Endothelial cell of umbilical vein (primary cell): ENCODE measurements at regions not wholly inside any gene's neighbourhood (a gene's known extent, or its start where the extent isn't known, plus 50 kb on each side); places are given as distances from the start of the nearest gene placed in this dataset.

Experiments used
- BruUV-seq: library from RNA; stranded (reverse); fragments of 400-500 nt; replicated peaks from 2 replicates; lab custom pipeline; 2021; lab: Mats Ljungman, UMichigan
- CTCF ChIA-PET: fragments of 300-600, 350-600 bp; sonication (Branson Sonifier 250); formaldehyde crosslinking; loops from one replicate; lab custom pipeline; 2021; ENCODE audit warnings: antibody characterized with exemption, inconsistent platforms; lab: Charles Lee
- POLR2A ChIA-PET: fragments of 300-600, 350-600 bp; sonication (Branson Sonifier 250); formaldehyde crosslinking; loops from one replicate; lab custom pipeline; 2021; ENCODE audit warnings: antibody characterized with exemption, inconsistent platforms; lab: Charles Lee
- DNase-seq: peaks from one replicate; pipeline ENCODE4 v3.0.0-alpha.2; 2011; ENCODE audit warnings: low read depth, low spot score
- FAIRE-seq: peaks from 2 replicates; lab custom pipeline; 2011; peaks lifted over from hg19 to GRCh38; lab: Jason Lieb, UNC
- H2AFZ ChIP-seq: 2 replicates; pipeline ENCODE4 v1.6.0; 2012; ENCODE audit warnings: low read depth, low read length, control low read depth, inconsistent platforms
- H3K27ac ChIP-seq: 2 replicates; pipeline ENCODE4 v1.5.1; 2011; ENCODE audit warnings: low read depth, mild to moderate bottlenecking, control low read depth, low read length, moderate library complexity; ENCODE audit not compliant: insufficient read depth
- H3K27me3 ChIP-seq, 2 experiments: 2 replicates each; pipeline versions ENCODE4 v1.6.0 to v1.6.1; 2011; ENCODE audit warnings: low read length in 2 of 2, mixed read lengths in 1 of 2; ENCODE audit not compliant: control insufficient read depth in 2 of 2, insufficient read depth in 2 of 2
- H3K36me3 ChIP-seq, 2 experiments: 2 replicates in 1 of 2; 3 replicates in 1 of 2; pipeline ENCODE4 v1.5.1; 2011; ENCODE audit warnings: low read length in 2 of 2, mild to moderate bottlenecking in 1 of 2, moderate library complexity in 1 of 2; ENCODE audit not compliant: control insufficient read depth in 2 of 2, insufficient read depth in 2 of 2; ENCODE audit errors: extremely low read depth in 1 of 2
- H3K4me1 ChIP-seq: 3 replicates; pipeline ENCODE4 v1.5.1; 2011; ENCODE audit warnings: mild to moderate bottlenecking, low read length; ENCODE audit not compliant: control insufficient read depth, insufficient read depth; ENCODE audit errors: extremely low read depth
- H3K4me2 ChIP-seq: 2 replicates; pipeline ENCODE4 v1.6.1; 2011; ENCODE audit warnings: low read length, control low read depth, mixed read lengths; ENCODE audit not compliant: insufficient read depth
- H3K4me3 ChIP-seq, 3 experiments: fragments of 200-600 bp in 1 of 3; sonication (generic), shearing (Covaris generic) in 1 of 3; replicated peaks in 1 of 3; 2 replicates each; pipeline ENCODE4 v1.5.1; 2011 to 2016; ENCODE audit warnings: control low read depth in 3 of 3, low read length in 3 of 3, mild to moderate bottlenecking in 2 of 3, inconsistent platforms in 1 of 3, low read depth in 1 of 3, moderate library complexity in 1 of 3; ENCODE audit not compliant: insufficient read depth in 1 of 3
- H3K79me2 ChIP-seq: 2 replicates; pipeline ENCODE4 v1.6.0; 2012; ENCODE audit warnings: low read length, inconsistent platforms; ENCODE audit not compliant: control insufficient read depth, insufficient read depth
- H3K9ac ChIP-seq: replicated peaks from 2 replicates; pipeline ENCODE3; 2011; ENCODE audit warnings: low read length, control low read depth; ENCODE audit not compliant: insufficient read depth; ENCODE audit errors: extremely low read depth
- H3K9me1 ChIP-seq: replicated peaks from 3 replicates; pipeline ENCODE4 v1.6.0; 2011; ENCODE audit warnings: mild to moderate bottlenecking, low read length; ENCODE audit not compliant: control insufficient read depth, insufficient read depth; ENCODE audit errors: extremely low read depth
- H3K9me3 ChIP-seq: replicated peaks from 2 replicates; pipeline ENCODE4 v1.5.1; 2012; ENCODE audit warnings: low read length, inconsistent platforms; ENCODE audit not compliant: control insufficient read depth, insufficient read depth
- H4K20me1 ChIP-seq: replicated peaks from 2 replicates; pipeline ENCODE3; 2011; ENCODE audit warnings: mild to moderate bottlenecking, low read length; ENCODE audit not compliant: control insufficient read depth, insufficient read depth; ENCODE audit errors: extremely low read depth
- CTCF ChIP-seq, 2 donors: IDR thresholded peaks; 1 replicate in 1 of 2; 2 replicates in 1 of 2; pipeline ENCODE4 v1.5.1; 2011; ENCODE audit warnings: low read length in 2 of 2, mild to moderate bottlenecking in 2 of 2, moderate library complexity in 2 of 2, control low read depth in 1 of 2, inconsistent platforms in 1 of 2, low read depth in 1 of 2; ENCODE audit not compliant: insufficient read depth in 1 of 2; ENCODE audit errors: extremely low read depth in 1 of 2
- EZH2 ChIP-seq: IDR thresholded peaks from 2 replicates; pipeline ENCODE4 v1.6.1; 2012; ENCODE audit warnings: borderline replicate concordance, low read depth, mild to moderate bottlenecking, moderate library complexity, low read length, inconsistent platforms; ENCODE audit not compliant: severe bottlenecking
- FOS ChIP-seq: IDR thresholded peaks from 2 replicates; pipeline ENCODE4 v1.6.1; 2011; ENCODE audit warnings: mild to moderate bottlenecking, low read length, moderate library complexity, borderline replicate concordance; ENCODE audit not compliant: insufficient read depth
- GATA2 ChIP-seq: IDR thresholded peaks from 2 replicates; pipeline ENCODE4 v1.7.0; 2011; ENCODE audit warnings: low read depth, mild to moderate bottlenecking, moderate library complexity, mixed read lengths, low read length; ENCODE audit not compliant: insufficient read length, insufficient read depth
- JUN ChIP-seq: IDR thresholded peaks from 2 replicates; pipeline ENCODE4 v1.6.1; 2011; ENCODE audit warnings: borderline replicate concordance, low read depth; ENCODE audit not compliant: insufficient read length, insufficient read depth
- MAX ChIP-seq: IDR thresholded peaks from 2 replicates; pipeline ENCODE4 v1.6.1; 2011; ENCODE audit not compliant: insufficient read depth, insufficient read length
- MYC ChIP-seq: IDR thresholded peaks from one replicate; pipeline ENCODE4 v1.6.1; 2011; ENCODE audit warnings: mild to moderate bottlenecking, low read depth, low read length
- POLR2A ChIP-seq: IDR thresholded peaks from 2 replicates; pipeline ENCODE4 v1.6.1; 2012; ENCODE audit warnings: low read depth, mild to moderate bottlenecking, control low read depth, low read length
- POLR2AphosphoS5 ChIP-seq: IDR thresholded peaks from 2 replicates; pipeline ENCODE4 v1.6.1; 2012; ENCODE audit warnings: low read depth, mild to moderate bottlenecking, control low read depth, low read length, moderate library complexity; ENCODE audit not compliant: insufficient read depth
- dilution Hi-C: fragments of 300-500 bp; cut with MboI; formaldehyde crosslinking; loops from one replicate; pipeline ENCODE4 v1.15.0; 2019; ENCODE audit warnings: low sequenced_read_pairs; ENCODE audit not compliant: extremely low pct_ligation_motif_present
- intact Hi-C: fragments of 100-400 bp; cut with micrococcal nuclease; formaldehyde crosslinking; loops from one replicate; pipeline ENCODE4 v1.10.0; 2022

DNA sequence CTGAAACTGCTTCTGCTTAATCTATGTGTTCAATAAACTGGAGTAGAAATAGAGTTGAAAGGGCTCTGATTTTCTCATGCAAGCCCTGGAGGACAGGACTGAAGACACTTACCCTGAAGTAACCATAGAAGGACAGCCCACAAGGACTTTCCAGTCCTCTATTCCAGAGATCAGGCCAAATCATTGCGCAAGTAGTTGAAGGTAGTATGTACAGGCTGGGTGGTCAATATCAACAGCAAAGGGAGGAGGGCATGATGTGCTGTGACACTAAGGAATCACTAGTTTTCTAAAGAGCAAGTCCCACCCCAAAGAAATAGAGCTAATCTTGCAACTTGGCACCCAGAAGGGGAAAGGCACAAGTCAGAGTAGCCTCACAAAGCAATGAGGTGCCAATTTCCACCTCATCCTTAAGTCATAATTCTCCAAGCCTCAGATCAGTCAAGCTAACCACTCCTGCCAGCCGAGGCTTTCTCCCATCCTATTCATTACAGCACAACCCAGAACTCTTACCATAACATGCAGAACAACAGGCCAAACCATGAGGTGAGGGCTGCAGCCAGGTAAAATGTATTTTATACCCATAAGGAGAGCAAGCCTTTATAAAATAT is 533.5 kb downstream of the TNS1 start:
- FAIRE-seq, result no peak

More for the DNA sequence above, 533.5 kb downstream of the TNS1 start:
- intact Hi-C loops, result no loop called here
- no peak for TF ChIP-seq MAX
- TF ChIP-seq FOS, result no peak
- no peak for TF ChIP-seq GATA2
- TF ChIP-seq JUN, result no peak
- TF ChIP-seq POLR2A, result no peak
- no peak for TF ChIP-seq MYC
- no peak for TF ChIP-seq CTCF (IDR thresholded peaks at IDR 0.05; ENCODE audit: extremely low read depth in 1 of 2, insufficient read depth in 1 of 2, low read depth in 1 of 2, low read length in 2 of 2)
- no peak for TF ChIP-seq POLR2AphosphoS5
- no peak for TF ChIP-seq EZH2
- dilution Hi-C loops, result no loop called here
- Histone ChIP-seq H3K4me3 (no peak overlapping the region), H3K9ac (no peak overlapping the region), H3K9me3 (no peaks in the 10 kb centered on the region), H3K9me1 (no peaks in the 10 kb centered on the region), H3K4me1 (no peaks in the 10 kb centered on the region), H3K27ac (no peak overlapping the region), H3K4me2 (no peak overlapping the region), H2AFZ (no peak overlapping the region), H3K27me3 (no peaks in the 10 kb centered on the region), H3K36me3 (no peaks in the 10 kb centered on the region), H4K20me1 (no peaks in the 10 kb centered on the region), H3K79me2 (no peaks in the 10 kb centered on the region)
- ChIA-PET POLR2A (no interaction called here), CTCF (interaction anchor here (1.1 kb wide), 1 partner anchor 10 kb away, joined by 4 read pairs; no protein-coding TSS in a partner anchor)
- no TSS peak for BruUV-seq
- DNase-seq, result no peak
